Panc1 (cell line): ENCODE measurements at regions not wholly inside any gene's neighbourhood (a gene's known extent, or its start where the extent isn't known, plus 50 kb on each side); places are given as distances from the start of the nearest gene placed in this dataset.

Source experiments
- ATAC-seq: fragments of 200-7000 bp; cut with Tn5 transposase; 2 replicates; pipeline ENCODE4 v1.9.1; 2020; ENCODE audit warnings: mild to moderate bottlenecking, moderate library complexity
- BruUV-seq: library from RNA; stranded (reverse); fragments of 400-500 nt; replicated peaks from 2 replicates; lab custom pipeline; 2021; lab: Mats Ljungman, UMichigan
- CTCF ChIA-PET: fragments of 300-600 bp; sonication (Branson Sonifier 250); formaldehyde crosslinking; loops from one replicate; lab custom pipeline; 2022; ENCODE audit warnings: antibody characterized with exemption; lab: Charles Lee
- POLR2A ChIA-PET: fragments of 300-600 bp; sonication (Branson Sonifier 250); formaldehyde crosslinking; loops from one replicate; lab custom pipeline; 2022; ENCODE audit warnings: antibody characterized with exemption; lab: Charles Lee
- DNase-seq: peaks from one replicate; pipeline ENCODE4 v3.0.0-alpha.2; 2010; ENCODE audit warnings: low read depth, low spot score
- H3K27ac ChIP-seq: 2 replicates; pipeline ENCODE4 v1.5.1; 2011; ENCODE audit warnings: mild to moderate bottlenecking, low read length, inconsistent platforms
- H3K27me3 ChIP-seq: fragments of 200-500 bp; sonication (Bioruptor generic); 2 replicates; pipeline ENCODE4 v1.6.0; 2014; ENCODE audit warnings: low read length, inconsistent platforms; ENCODE audit not compliant: control insufficient read depth, insufficient read depth
- H3K36me3 ChIP-seq: fragments of 200-500 bp; sonication (Bioruptor generic); 2 replicates; pipeline ENCODE4 v1.5.1; 2014; ENCODE audit warnings: inconsistent platforms, mild to moderate bottlenecking, low read length, moderate library complexity; ENCODE audit not compliant: control insufficient read depth, insufficient read depth
- H3K4me1 ChIP-seq: 2 replicates; pipeline ENCODE4 v1.5.1; 2011; ENCODE audit warnings: inconsistent platforms, mild to moderate bottlenecking, low read length, moderate library complexity; ENCODE audit not compliant: control insufficient read depth, insufficient read depth
- H3K4me3 ChIP-seq, 2 experiments: 2 replicates each; pipeline ENCODE4 v1.5.1; 2011 to 2012; ENCODE audit warnings: low read depth in 2 of 2, low read length in 2 of 2, mild to moderate bottlenecking in 2 of 2, inconsistent platforms in 1 of 2, moderate library complexity in 1 of 2
- H3K9me3 ChIP-seq: fragments of 200-500 bp; sonication (Bioruptor generic); 2 replicates; pipeline ENCODE4 v1.5.1; 2014; ENCODE audit warnings: low read depth, mild to moderate bottlenecking, inconsistent platforms, low read length, moderate library complexity; ENCODE audit not compliant: control insufficient read depth, insufficient read depth
- POLR2AphosphoS5 ChIP-seq: IDR thresholded peaks from 2 replicates; pipeline ENCODE4 v1.6.1; 2012; ENCODE audit warnings: mild to moderate bottlenecking, low read depth, low read length, moderate library complexity
- SIN3A ChIP-seq: IDR thresholded peaks from 2 replicates; pipeline ENCODE4 v1.6.1; 2012; ENCODE audit warnings: low read depth, mild to moderate bottlenecking, low read length, moderate library complexity, borderline replicate concordance; ENCODE audit not compliant: insufficient read depth
- TCF7L2 ChIP-seq: IDR thresholded peaks from 2 replicates; pipeline ENCODE4 v1.6.1; 2011; ENCODE audit warnings: mild to moderate bottlenecking, low read depth, low read length, inconsistent platforms
- in situ Hi-C: cut with HindIII; loops from 2 replicates; pipeline ENCODE4 v1.10.0; 2016; ENCODE audit warnings: low sequenced_read_pairs, low pct_unique_long_range_greater_than_20kb
- intact Hi-C: fragments of 100-400 bp; cut with micrococcal nuclease; formaldehyde crosslinking; loops from one replicate; pipeline ENCODE4 v1.10.0; 2022; ENCODE audit not compliant: unreplicated experiment
- TF ChIP-seq, protein P1 (sequence below), 2 experiments: IDR thresholded peaks; 2 replicates each; pipeline ENCODE4 v1.6.1; 2011 to 2012; ENCODE audit warnings: low read depth in 2 of 2, control low read depth in 1 of 2, low read length in 1 of 2, mild to moderate bottlenecking in 1 of 2, moderate library complexity in 1 of 2; ENCODE audit not compliant: insufficient read depth in 1 of 2
- TF ChIP-seq, protein P2 (sequence below): fragments of 450-650 bp; IDR thresholded peaks from 2 replicates; pipeline ENCODE4 v1.5.1; 2017; ENCODE audit warnings: mild to moderate bottlenecking

DNA sequence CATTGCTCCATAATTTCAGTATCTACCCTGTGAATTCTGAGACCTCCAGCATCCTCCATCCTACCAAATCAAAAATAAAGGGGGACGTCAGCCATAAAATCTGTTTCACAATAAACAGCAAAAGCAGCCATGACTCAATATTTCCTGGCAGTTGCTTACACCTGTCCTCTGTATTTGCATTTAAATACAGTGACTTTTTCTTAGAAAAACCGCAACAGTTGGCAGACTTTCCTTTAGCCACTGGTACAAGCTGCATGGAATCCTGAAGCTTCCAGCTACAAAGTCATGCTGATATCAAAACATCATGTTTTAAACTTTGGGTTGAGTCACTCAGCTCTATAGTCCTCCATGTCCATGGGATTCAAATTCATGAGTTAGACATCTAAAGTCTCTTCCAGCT, 278.0 kb upstream of the KAZN start:
- ChIA-PET CTCF (no interaction called here), POLR2A (no interaction called here)
- DNase-seq (no peak), ATAC-seq (no peak)
- H3K9me3 ChIP-seq, result peaks cover 4% of the 10 kb centered on the region; the same call in 1 of the 2 replicates
- H3K4me3 ChIP-seq, result no peak overlapping the region
- no peaks in the 10 kb centered on the region for H3K36me3 ChIP-seq
- TF ChIP-seq TCF7L2 (no peak), POLR2AphosphoS5 (no peak), SIN3A (no peak)
- TF ChIP-seq, protein P1, sequence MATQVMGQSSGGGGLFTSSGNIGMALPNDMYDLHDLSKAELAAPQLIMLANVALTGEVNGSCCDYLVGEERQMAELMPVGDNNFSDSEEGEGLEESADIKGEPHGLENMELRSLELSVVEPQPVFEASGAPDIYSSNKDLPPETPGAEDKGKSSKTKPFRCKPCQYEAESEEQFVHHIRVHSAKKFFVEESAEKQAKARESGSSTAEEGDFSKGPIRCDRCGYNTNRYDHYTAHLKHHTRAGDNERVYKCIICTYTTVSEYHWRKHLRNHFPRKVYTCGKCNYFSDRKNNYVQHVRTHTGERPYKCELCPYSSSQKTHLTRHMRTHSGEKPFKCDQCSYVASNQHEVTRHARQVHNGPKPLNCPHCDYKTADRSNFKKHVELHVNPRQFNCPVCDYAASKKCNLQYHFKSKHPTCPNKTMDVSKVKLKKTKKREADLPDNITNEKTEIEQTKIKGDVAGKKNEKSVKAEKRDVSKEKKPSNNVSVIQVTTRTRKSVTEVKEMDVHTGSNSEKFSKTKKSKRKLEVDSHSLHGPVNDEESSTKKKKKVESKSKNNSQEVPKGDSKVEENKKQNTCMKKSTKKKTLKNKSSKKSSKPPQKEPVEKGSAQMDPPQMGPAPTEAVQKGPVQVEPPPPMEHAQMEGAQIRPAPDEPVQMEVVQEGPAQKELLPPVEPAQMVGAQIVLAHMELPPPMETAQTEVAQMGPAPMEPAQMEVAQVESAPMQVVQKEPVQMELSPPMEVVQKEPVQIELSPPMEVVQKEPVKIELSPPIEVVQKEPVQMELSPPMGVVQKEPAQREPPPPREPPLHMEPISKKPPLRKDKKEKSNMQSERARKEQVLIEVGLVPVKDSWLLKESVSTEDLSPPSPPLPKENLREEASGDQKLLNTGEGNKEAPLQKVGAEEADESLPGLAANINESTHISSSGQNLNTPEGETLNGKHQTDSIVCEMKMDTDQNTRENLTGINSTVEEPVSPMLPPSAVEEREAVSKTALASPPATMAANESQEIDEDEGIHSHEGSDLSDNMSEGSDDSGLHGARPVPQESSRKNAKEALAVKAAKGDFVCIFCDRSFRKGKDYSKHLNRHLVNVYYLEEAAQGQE (IDR thresholded peaks at IDR 0.05; ENCODE audit: insufficient read depth in 1 of 2, low read depth in 2 of 2, low read length in 1 of 2), result no peak
- TF ChIP-seq, protein P2, sequence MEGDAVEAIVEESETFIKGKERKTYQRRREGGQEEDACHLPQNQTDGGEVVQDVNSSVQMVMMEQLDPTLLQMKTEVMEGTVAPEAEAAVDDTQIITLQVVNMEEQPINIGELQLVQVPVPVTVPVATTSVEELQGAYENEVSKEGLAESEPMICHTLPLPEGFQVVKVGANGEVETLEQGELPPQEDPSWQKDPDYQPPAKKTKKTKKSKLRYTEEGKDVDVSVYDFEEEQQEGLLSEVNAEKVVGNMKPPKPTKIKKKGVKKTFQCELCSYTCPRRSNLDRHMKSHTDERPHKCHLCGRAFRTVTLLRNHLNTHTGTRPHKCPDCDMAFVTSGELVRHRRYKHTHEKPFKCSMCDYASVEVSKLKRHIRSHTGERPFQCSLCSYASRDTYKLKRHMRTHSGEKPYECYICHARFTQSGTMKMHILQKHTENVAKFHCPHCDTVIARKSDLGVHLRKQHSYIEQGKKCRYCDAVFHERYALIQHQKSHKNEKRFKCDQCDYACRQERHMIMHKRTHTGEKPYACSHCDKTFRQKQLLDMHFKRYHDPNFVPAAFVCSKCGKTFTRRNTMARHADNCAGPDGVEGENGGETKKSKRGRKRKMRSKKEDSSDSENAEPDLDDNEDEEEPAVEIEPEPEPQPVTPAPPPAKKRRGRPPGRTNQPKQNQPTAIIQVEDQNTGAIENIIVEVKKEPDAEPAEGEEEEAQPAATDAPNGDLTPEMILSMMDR, result no peak
- no TSS peak for BruUV-seq
- in situ Hi-C loops (no loop called here), intact Hi-C loops (no loop called here)
- H3K4me1 ChIP-seq, result no peaks in the 10 kb centered on the region
- no peak overlapping the region for H3K27ac ChIP-seq
- no peaks in the 10 kb centered on the region; the same call in 1 of the 2 replicates for H3K27me3 ChIP-seq

DNA sequence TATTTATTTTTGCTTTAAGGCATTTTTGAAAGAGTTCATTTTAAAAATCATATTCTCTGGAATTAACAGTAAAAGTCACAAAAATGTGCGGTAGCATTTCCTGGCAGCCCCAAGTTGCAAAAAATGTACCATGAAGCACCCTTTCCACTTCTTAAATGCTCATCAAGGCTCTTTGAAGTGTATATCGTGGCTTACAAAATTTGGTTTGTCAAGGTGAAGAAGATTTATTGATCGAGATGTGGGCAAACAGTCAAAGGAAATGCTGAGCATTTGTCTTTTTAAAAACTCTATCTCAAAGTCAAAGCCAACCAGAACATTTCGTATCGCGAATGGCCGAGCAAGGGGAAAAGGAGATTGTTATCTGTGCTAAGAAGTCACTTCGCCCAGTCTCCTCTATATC, 277.5 kb upstream of the KAZN start:
- ChIA-PET POLR2A (no interaction called here), CTCF (no interaction called here)
- peaks cover 4% of the 10 kb centered on the region; the same call in 1 of the 2 replicates for H3K9me3 ChIP-seq
- H3K4me3 ChIP-seq, result no peak overlapping the region
- no peak overlapping the region for H3K27ac ChIP-seq
- in situ Hi-C loops (no loop called here), intact Hi-C loops (no loop called here)
- no peaks in the 10 kb centered on the region for H3K36me3 ChIP-seq
- DNase-seq, result no peak
- no peak for ATAC-seq
- no peak for TF ChIP-seq POLR2AphosphoS5
- TF ChIP-seq, protein P1 (IDR thresholded peaks at IDR 0.05; ENCODE audit: insufficient read depth in 1 of 2, low read depth in 2 of 2, low read length in 1 of 2), result no peak
- TF ChIP-seq, protein P2, result no peak
- no peak for TF ChIP-seq SIN3A
- TF ChIP-seq TCF7L2, result no peak
- no peaks in the 10 kb centered on the region for H3K4me1 ChIP-seq
- H3K27me3 ChIP-seq, result no peaks in the 10 kb centered on the region; the same call in 1 of the 2 replicates
- no TSS peak for BruUV-seq
